H1 (cell line): ENCODE measurements at regions not wholly inside any gene's neighbourhood (a gene's known extent, or its start where the extent isn't known, plus 50 kb on each side); places are given as distances from the start of the nearest gene placed in this dataset.

ENCODE experiments used
- CTCF ChIA-PET: fragments of 300-600 bp; sonication (Branson Sonifier 250); formaldehyde crosslinking; loops from one replicate; lab custom pipeline; 2021; ENCODE audit not compliant: partially characterized antibody; lab: Charles Lee
- POLR2A ChIA-PET: fragments of 300-600 bp; sonication (Branson Sonifier 250); formaldehyde crosslinking; loops from one replicate; lab custom pipeline; 2021; ENCODE audit warnings: inconsistent platforms; ENCODE audit not compliant: partially characterized antibody; lab: Charles Lee
- DNase-seq, 2 experiments: peaks; one replicate each; pipeline versions ENCODE4 v3.0.0 to v3.0.0-alpha.2; 2010 to 2022; ENCODE audit warnings: low spot score in 2 of 2, low read depth in 1 of 2, mixed read lengths in 1 of 2
- FAIRE-seq: peaks from 2 replicates; lab custom pipeline; 2011; peaks lifted over from hg19 to GRCh38; lab: Jason Lieb, UNC
- H2AFZ ChIP-seq: 2 replicates; pipeline ENCODE4 v1.8.1; 2012; ENCODE audit warnings: low read length, inconsistent platforms
- H2AK5ac ChIP-seq: 2 replicates; pipeline ENCODE4 v1.6.1; 2013; ENCODE audit warnings: low read depth, low read length
- H2BK120ac ChIP-seq: replicated peaks from 2 replicates; pipeline ENCODE3; 2013; ENCODE audit warnings: low read depth, low read length, inconsistent platforms
- H2BK12ac ChIP-seq: 2 replicates; pipeline ENCODE4 v1.6.1; 2013; ENCODE audit warnings: low read depth, low read length
- H2BK15ac ChIP-seq: 2 replicates; pipeline ENCODE4 v1.6.1; 2013; ENCODE audit warnings: low read length
- H2BK20ac ChIP-seq: 2 replicates; pipeline ENCODE4 v1.6.1; 2013; ENCODE audit warnings: low read length
- H2BK5ac ChIP-seq: 2 replicates; pipeline ENCODE4 v1.6.1; 2013; ENCODE audit warnings: low read depth, low read length
- H3K14ac ChIP-seq: 2 replicates; pipeline ENCODE4 v1.6.1; 2013; ENCODE audit warnings: inconsistent platforms; ENCODE audit not compliant: insufficient read length
- H3K18ac ChIP-seq: 2 replicates; pipeline ENCODE4 v1.6.1; 2013; ENCODE audit warnings: low read length; ENCODE audit errors: extremely low read depth
- H3K23ac ChIP-seq: 2 replicates; pipeline ENCODE4 v1.6.1; 2013; ENCODE audit warnings: inconsistent platforms; ENCODE audit not compliant: insufficient read length
- H3K23me2 ChIP-seq: 2 replicates; pipeline ENCODE4 v1.6.1; 2013; ENCODE audit warnings: low read depth, low read length
- H3K27ac ChIP-seq: 2 replicates; pipeline ENCODE4 v1.6.1; 2011; ENCODE audit warnings: low read depth, low read length, inconsistent platforms
- H3K27me3 ChIP-seq, 4 experiments: replicated peaks in 1 of 4; 1 replicate in 1 of 4; 2 replicates in 3 of 4; pipeline versions ENCODE4 v1.6.1 to v1.8.1; 2011 to 2013; ENCODE audit warnings: low read length in 3 of 4, mild to moderate bottlenecking in 3 of 4, inconsistent platforms in 2 of 4, mixed read lengths in 2 of 4, moderate library complexity in 1 of 4; ENCODE audit not compliant: control insufficient read depth in 3 of 4, insufficient read depth in 3 of 4; ENCODE audit errors: extremely low read depth in 1 of 4
- H3K36me3 ChIP-seq, 4 experiments: 2 replicates each; pipeline versions ENCODE4 v1.6.1 to v1.8.1; 2011 to 2013; ENCODE audit warnings: mild to moderate bottlenecking in 4 of 4, low read length in 3 of 4, moderate library complexity in 2 of 4, control low read depth in 1 of 4, inconsistent platforms in 1 of 4; ENCODE audit not compliant: insufficient read depth in 4 of 4, control insufficient read depth in 2 of 4
- H3K4ac ChIP-seq: replicated peaks from 2 replicates; pipeline ENCODE3; 2013; ENCODE audit warnings: low read length, low read depth, mixed read lengths, inconsistent platforms; ENCODE audit not compliant: insufficient read length
- H3K4me1 ChIP-seq, 4 experiments: replicated peaks in 1 of 4; 1 replicate in 1 of 4; 2 replicates in 3 of 4; pipeline versions ENCODE4 v1.6.1 to v1.8.1; 2011 to 2013; ENCODE audit warnings: low read length in 3 of 4, inconsistent platforms in 2 of 4, mixed read lengths in 1 of 4; ENCODE audit not compliant: insufficient read depth in 4 of 4, control insufficient read depth in 3 of 4
- H3K4me2 ChIP-seq, 2 experiments: 2 replicates each; pipeline versions ENCODE4 v1.6.1 to v1.8.1; 2011 to 2013; ENCODE audit warnings: low read depth in 2 of 2, low read length in 2 of 2, control low read depth in 1 of 2, inconsistent platforms in 1 of 2, mild to moderate bottlenecking in 1 of 2; ENCODE audit not compliant: insufficient read depth in 1 of 2
- H3K4me3 ChIP-seq, 4 experiments: fragments of 200-600, 300-600 bp in 1 of 4; sonication (generic), shearing (Covaris generic), sonication (Bioruptor Twin) in 1 of 4; 2 replicates each; pipeline versions ENCODE4 v1.5.1 to v1.8.1; 2011 to 2016; ENCODE audit warnings: low read length in 4 of 4, low read depth in 3 of 4, control low read depth in 2 of 4, inconsistent platforms in 2 of 4, mild to moderate bottlenecking in 2 of 4, mixed read lengths in 1 of 4, moderate library complexity in 1 of 4; ENCODE audit not compliant: insufficient read depth in 2 of 4; ENCODE audit errors: extremely low read depth in 1 of 4
- H3K56ac ChIP-seq: replicated peaks from 2 replicates; pipeline ENCODE3; 2013; ENCODE audit warnings: low read depth, mild to moderate bottlenecking, mixed read lengths, low read length, inconsistent platforms; ENCODE audit not compliant: insufficient read length
- H3K79me1 ChIP-seq: 2 replicates; pipeline ENCODE4 v1.6.1; 2013; ENCODE audit warnings: low read depth, low read length, control low read depth
- H3K79me2 ChIP-seq, 2 experiments: 2 replicates each; pipeline versions ENCODE4 v1.6.1 to v1.8.1; 2012 to 2013; ENCODE audit warnings: low read length in 2 of 2, mild to moderate bottlenecking in 2 of 2, inconsistent platforms in 1 of 2; ENCODE audit not compliant: insufficient read depth in 2 of 2, control insufficient read depth in 1 of 2
- H3K9ac ChIP-seq, 4 experiments: replicated peaks in 1 of 4; 1 replicate in 1 of 4; 2 replicates in 3 of 4; pipeline versions ENCODE4 v1.6.1 to v1.8.1; 2011 to 2013; ENCODE audit warnings: low read depth in 3 of 4, low read length in 3 of 4, control low read depth in 2 of 4, mild to moderate bottlenecking in 2 of 4, moderate library complexity in 2 of 4, inconsistent platforms in 1 of 4; ENCODE audit errors: extremely low read depth in 1 of 4
- H3K9me3 ChIP-seq, 2 experiments: 2 replicates each; pipeline versions ENCODE4 v1.6.1 to v1.8.1; 2012 to 2013; ENCODE audit warnings: mild to moderate bottlenecking in 2 of 2, moderate library complexity in 2 of 2, control low read depth in 1 of 2, inconsistent platforms in 1 of 2, low read depth in 1 of 2, low read length in 1 of 2, mixed read lengths in 1 of 2; ENCODE audit not compliant: insufficient read depth in 2 of 2
- H4K20me1 ChIP-seq, 2 experiments: replicated peaks in 1 of 2; 2 replicates each; pipeline versions ENCODE3 to v1.8.1; 2011 to 2013; ENCODE audit warnings: inconsistent platforms in 2 of 2, low read length in 2 of 2, mild to moderate bottlenecking in 1 of 2; ENCODE audit not compliant: insufficient read depth in 2 of 2, control insufficient read depth in 1 of 2
- H4K5ac ChIP-seq: 2 replicates; pipeline ENCODE4 v1.6.1; 2013; ENCODE audit warnings: low read length, low read depth, mixed read lengths, inconsistent platforms; ENCODE audit not compliant: insufficient read length
- H4K8ac ChIP-seq: 2 replicates; pipeline ENCODE4 v1.8.0; 2013; ENCODE audit warnings: mild to moderate bottlenecking, moderate library complexity, low read length, inconsistent platforms; ENCODE audit not compliant: insufficient read depth; ENCODE audit errors: extremely low read depth
- H4K91ac ChIP-seq: replicated peaks from 2 replicates; pipeline ENCODE3; 2013; ENCODE audit warnings: low read length, mixed read lengths, inconsistent platforms; ENCODE audit not compliant: insufficient read length
- ATF2 ChIP-seq: IDR thresholded peaks from 2 replicates; pipeline ENCODE4 v1.6.1; 2012; ENCODE audit warnings: low read length, inconsistent platforms
- BRCA1 ChIP-seq: IDR thresholded peaks from 2 replicates; pipeline ENCODE4 v1.6.1; 2012; ENCODE audit warnings: low read depth, low read length, improper control_type of control experiment
- CTBP2 ChIP-seq: IDR thresholded peaks from 2 replicates; pipeline ENCODE4 v1.7.0; 2011; ENCODE audit warnings: borderline replicate concordance, mild to moderate bottlenecking, moderate library complexity, mixed read lengths, low read length; ENCODE audit not compliant: insufficient read depth, insufficient read length
- POLR2AphosphoS5 ChIP-seq: IDR thresholded peaks from 2 replicates; pipeline ENCODE4 v1.6.1; 2011; ENCODE audit warnings: low read depth, low read length
- RAD21 ChIP-seq, 2 experiments: IDR thresholded peaks in 1 of 2; conservative IDR thresholded peaks in 1 of 2; 2 replicates each; pipeline ENCODE4 v1.6.1; 2011; ENCODE audit warnings: low read depth in 2 of 2, low read length in 2 of 2, improper control_type of control experiment in 1 of 2, inconsistent platforms in 1 of 2, mild to moderate bottlenecking in 1 of 2, moderate library complexity in 1 of 2
- SIX5 ChIP-seq: IDR thresholded peaks from 2 replicates; pipeline ENCODE4 v1.6.1; 2011; ENCODE audit warnings: mild to moderate bottlenecking, low read depth, low read length
- SP2 ChIP-seq: IDR thresholded peaks from 2 replicates; pipeline ENCODE4 v1.6.1; 2012; ENCODE audit warnings: mild to moderate bottlenecking, low read length, inconsistent platforms
- YY1 ChIP-seq: IDR thresholded peaks from 2 replicates; pipeline ENCODE4 v1.6.1; 2011; ENCODE audit warnings: low read depth, mild to moderate bottlenecking, low read length
- ZNF274 ChIP-seq: IDR thresholded peaks from 2 replicates; pipeline ENCODE4 v1.7.0; 2012; ENCODE audit warnings: low read length, borderline replicate concordance; ENCODE audit errors: extremely low read depth
- WGBS, 2 experiments: shearing (Covaris generic) in 1 of 2; methylation state at CpG; one replicate each; pipeline versions ENCODE4 v1.1.6 to v1.1.7; 2013 to 2015; ENCODE audit warnings: low lambda C conversion rate in 2 of 2, mixed read lengths in 2 of 2, inconsistent platforms in 1 of 2, low coverage in 1 of 2, missing lambda C conversion rate in 1 of 2; ENCODE audit not compliant: insufficient replicate concordance in 2 of 2, insufficient coverage in 1 of 2, insufficient read length in 1 of 2; ENCODE audit errors: extremely low coverage in 1 of 2, missing lambda C conversion rate in 1 of 2; 5-methylcytosine and 5-hydroxymethylcytosine counted together
- TF ChIP-seq, protein P1 (sequence below): IDR thresholded peaks from 2 replicates; pipeline ENCODE4 v1.6.1; 2011; ENCODE audit warnings: low read length, improper control_type of control experiment

GRCh38 chr13:90710164-90710759, 637.2 kb upstream of the MIR17HG start:
- no peak for FAIRE-seq
- CTCF ChIA-PET, result interaction anchor here (0.6 to 1.3 kb wide), 2 partner anchors 157 to 912 kb away, joined by 3 to 4 read pairs; no protein-coding TSS in a partner anchor
- TF ChIP-seq SIX5, result no peak
- TF ChIP-seq CTBP2, result no peak
- no peak for TF ChIP-seq ZNF274
- TF ChIP-seq RAD21 (IDR thresholded peaks at IDR 0.05 in 1 of 2, conservative IDR thresholded peaks at IDR 0.05 in 1 of 2; ENCODE audit: low read depth in 2 of 2, low read length in 2 of 2), result no peak
- TF ChIP-seq BRCA1, result no peak
- TF ChIP-seq, protein P1, sequence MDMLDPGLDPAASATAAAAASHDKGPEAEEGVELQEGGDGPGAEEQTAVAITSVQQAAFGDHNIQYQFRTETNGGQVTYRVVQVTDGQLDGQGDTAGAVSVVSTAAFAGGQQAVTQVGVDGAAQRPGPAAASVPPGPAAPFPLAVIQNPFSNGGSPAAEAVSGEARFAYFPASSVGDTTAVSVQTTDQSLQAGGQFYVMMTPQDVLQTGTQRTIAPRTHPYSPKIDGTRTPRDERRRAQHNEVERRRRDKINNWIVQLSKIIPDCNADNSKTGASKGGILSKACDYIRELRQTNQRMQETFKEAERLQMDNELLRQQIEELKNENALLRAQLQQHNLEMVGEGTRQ, result no peak
- TF ChIP-seq YY1, result no peak
- TF ChIP-seq POLR2AphosphoS5, result no peak
- no peak for TF ChIP-seq ATF2
- TF ChIP-seq SP2, result no peak

More at GRCh38 chr13:90710164-90710759, 637.2 kb upstream of the MIR17HG start:
- no peak overlapping the region for H3K56ac ChIP-seq
- no peaks in the 10 kb centered on the region for H3K4me1 ChIP-seq
- DNase-seq, result no peak
- no peak overlapping the region for H3K4me3 ChIP-seq
- H4K8ac ChIP-seq, result no peak overlapping the region
- H3K79me2 ChIP-seq, result no peaks in the 10 kb centered on the region
- no peak overlapping the region for H4K5ac ChIP-seq
- H4K91ac ChIP-seq, result no peak overlapping the region
- no peak overlapping the region for H3K18ac ChIP-seq
- H3K4me2 ChIP-seq, result no peak overlapping the region
- H2AFZ ChIP-seq, result no peak overlapping the region
- no peaks in the 10 kb centered on the region for H3K36me3 ChIP-seq
- no peak overlapping the region for H2BK20ac ChIP-seq
- WGBS, 2 experiments, result 82% methylated on average over 5 of the region's 5 CpGs; no CpG with 5 or more reads in 1 of the 2 experiments
- no peak overlapping the region for H3K9ac ChIP-seq
- no peak overlapping the region for H3K23ac ChIP-seq
- H2BK12ac ChIP-seq, result no peak overlapping the region
- no peak overlapping the region for H3K14ac ChIP-seq
- no peak overlapping the region for H2BK120ac ChIP-seq
- no peak overlapping the region for H2BK15ac ChIP-seq
- H3K9me3 ChIP-seq, result no peaks in the 10 kb centered on the region
- H3K4ac ChIP-seq, result no peak overlapping the region
- no peak overlapping the region for H3K27ac ChIP-seq
- no peak overlapping the region for H2BK5ac ChIP-seq
- H3K79me1 ChIP-seq, result no peaks in the 10 kb centered on the region
- no peaks in the 10 kb centered on the region for H3K23me2 ChIP-seq
- H2AK5ac ChIP-seq, result no peak overlapping the region
- no peaks in the 10 kb centered on the region for H3K27me3 ChIP-seq
- POLR2A ChIA-PET, result no interaction called here
- no peaks in the 10 kb centered on the region for H4K20me1 ChIP-seq
